DND-41 (cell line): ENCODE measurements at regions not wholly inside any gene's neighbourhood (a gene's known extent, or its start where the extent isn't known, plus 50 kb on each side); places are given as distances from the start of the nearest gene placed in this dataset.

ENCODE experiments used
- CTCF ChIP-seq: IDR thresholded peaks from 2 replicates; pipeline ENCODE4 v1.5.1; 2012; ENCODE audit warnings: borderline replicate concordance, low read length, moderate library complexity, mild to moderate bottlenecking; ENCODE audit not compliant: poor library complexity, severe bottlenecking; ENCODE audit errors: extremely low read depth
- EZH2 ChIP-seq: IDR thresholded peaks from 3 replicates; pipeline ENCODE4 v1.6.1; 2012; ENCODE audit warnings: borderline replicate concordance, low read depth, mild to moderate bottlenecking, moderate library complexity, low read length, inconsistent platforms; ENCODE audit not compliant: severe bottlenecking

DNA sequence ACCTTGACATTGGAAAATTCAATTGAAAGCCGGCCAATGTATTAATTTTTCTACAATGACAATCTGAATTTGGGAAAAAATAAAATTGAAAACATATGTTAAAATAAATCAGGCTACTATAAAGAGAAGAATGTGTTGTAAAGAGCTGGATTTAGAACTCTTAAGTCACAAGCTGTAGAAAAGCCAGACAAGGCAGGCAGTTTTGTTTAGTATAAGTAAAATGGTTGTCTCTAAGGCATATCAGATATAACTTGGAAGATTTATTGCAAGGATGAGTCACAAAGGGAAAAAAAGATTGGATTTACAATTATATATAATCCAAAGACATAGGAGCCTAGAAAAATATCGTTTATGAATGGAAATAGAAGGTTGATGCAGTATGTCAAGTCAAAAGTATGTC is 549.1 kb upstream of the EPHA5 start:
- TF ChIP-seq CTCF, result no peak
- no peak for TF ChIP-seq EZH2
